ENCODE measurements at regions not wholly inside any gene's neighbourhood (a gene's known extent, or its start where the extent isn't known, plus 50 kb on each side); places are given as distances from the start of the nearest gene placed in this dataset.
"Not testable (repeated sequence)": the region's sequence is repeated elsewhere in the genome, so short reads cannot be mapped to it uniquely, and the experiment has no call there.

DNA sequence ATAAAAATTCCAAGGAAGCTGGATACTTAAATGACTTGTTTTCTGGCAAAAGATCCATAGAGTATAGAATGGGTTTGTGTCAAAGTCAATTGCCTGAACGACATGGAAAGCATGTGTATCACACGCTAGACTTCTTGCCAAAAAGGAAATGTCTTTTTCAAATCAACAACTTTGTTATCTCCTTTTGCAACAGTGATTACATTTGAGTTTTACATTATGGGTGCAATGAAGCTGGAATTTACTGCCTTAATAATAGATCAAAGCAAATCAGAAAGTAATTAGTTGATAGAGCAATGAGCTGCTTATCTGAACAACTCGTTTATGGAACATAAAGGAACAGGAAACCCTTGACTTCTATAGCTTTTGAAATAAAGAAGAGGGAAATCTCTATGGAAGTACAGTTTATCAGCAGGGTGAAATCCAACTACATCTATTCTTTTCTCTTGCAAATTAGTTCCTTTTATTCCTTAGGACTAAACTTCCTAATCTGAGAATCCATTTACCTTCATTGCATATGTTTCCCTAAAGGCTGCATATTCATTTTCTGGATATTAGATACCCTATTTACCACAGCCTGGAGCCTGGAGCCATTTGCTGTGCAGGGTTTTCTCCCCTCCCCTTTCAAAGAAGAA, 415.1 kb upstream of the NECTIN3 start:
- H3K36me3 Mint-ChIP-seq, result no peaks in the 10 kb centered on the region
- H3K9me3 Mint-ChIP-seq, result peaks cover 0 to 4% (median 0%) of the 10 kb centered on the region in 9 donors
- no peaks in the 10 kb centered on the region for H3K4me1 Mint-ChIP-seq
- DNase-seq (no peak), ATAC-seq (no peak)
- H3K4me3 Mint-ChIP-seq, result no peak overlapping the region
- no peak overlapping the region for H3K27ac Mint-ChIP-seq
- POLR2A ChIA-PET, result no interaction called here
- peaks cover 0 to 6% (median 0%) of the 10 kb centered on the region in 5 donors for H3K27me3 Mint-ChIP-seq

- Mint-ChIP-seq H3K4me1 (peaks cover 0 to 2% (median 0%) of the 10 kb centered on the region in 4 donors), H3K27ac (no peak overlapping the region), H3K9me3 (peaks cover 3 to 29% (median 11%) of the 10 kb centered on the region in 9 donors), H3K4me3 (no peak overlapping the region), H3K36me3 (peaks cover 0 to 13% (median 5%) of the 10 kb centered on the region in 3 donors), H3K27me3 (peaks cover 0 to 13% (median 4%) of the 10 kb centered on the region in 5 donors)
- ATAC-seq (no peak), DNase-seq (no peak)
- POLR2A ChIA-PET, result no interaction called here
Measured at GRCh38 chr3:110664148-110664547, 407.5 kb upstream of the NECTIN3 start.

DNA sequence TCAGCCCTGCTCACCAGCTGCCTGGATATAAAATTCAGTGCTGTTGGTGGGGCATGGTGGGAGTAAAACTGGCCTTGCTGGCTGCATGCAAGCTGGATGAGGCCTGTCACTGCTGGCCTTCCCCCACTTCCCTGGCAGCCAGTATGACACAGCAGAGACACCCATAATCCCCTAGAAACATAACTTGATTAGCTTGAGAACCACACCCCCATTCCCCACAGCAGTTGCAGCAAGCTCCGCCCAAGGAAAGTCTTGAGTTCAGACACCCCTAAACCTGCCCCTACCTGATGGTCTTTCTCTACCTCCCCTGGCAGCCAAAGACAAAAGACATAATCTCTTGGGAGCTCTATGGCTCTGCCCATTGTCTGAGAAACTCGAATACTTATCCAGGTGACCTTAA, 405.1 kb upstream of the NECTIN3 start:
- Mint-ChIP-seq H3K4me1 (peaks cover 0 to 2% (median 0%) of the 10 kb centered on the region in 4 donors), H3K27me3 (peaks cover 0 to 13% (median 4%) of the 10 kb centered on the region in 5 donors), H3K4me3 (no peak overlapping the region), H3K27ac (no peak overlapping the region), H3K9me3 (peaks cover 11 to 32% (median 25%) of the 10 kb centered on the region in 9 donors), H3K36me3 (peaks cover 0 to 25% (median 10%) of the 10 kb centered on the region in 3 donors)
- POLR2A ChIA-PET, result no interaction called here
- ATAC-seq, result no peak
- DNase-seq, result no peak

GRCh38 chr3:110667216-110667615, 404.4 kb upstream of the NECTIN3 start:
- POLR2A ChIA-PET, result no interaction called here
- no peak overlapping the region for H3K27ac Mint-ChIP-seq
- H3K4me3 Mint-ChIP-seq, result no peak overlapping the region
- H3K9me3 Mint-ChIP-seq, result peaks cover 11 to 32% (median 26%) of the 10 kb centered on the region in 9 donors
- H3K4me1 Mint-ChIP-seq, result peaks cover 0 to 2% (median 0%) of the 10 kb centered on the region in 4 donors
- peaks cover 0 to 13% (median 4%) of the 10 kb centered on the region in 5 donors for H3K27me3 Mint-ChIP-seq
- ATAC-seq, result no peak
- no peak for DNase-seq
- peaks cover 0 to 25% (median 10%) of the 10 kb centered on the region in 3 donors for H3K36me3 Mint-ChIP-seq

DNA sequence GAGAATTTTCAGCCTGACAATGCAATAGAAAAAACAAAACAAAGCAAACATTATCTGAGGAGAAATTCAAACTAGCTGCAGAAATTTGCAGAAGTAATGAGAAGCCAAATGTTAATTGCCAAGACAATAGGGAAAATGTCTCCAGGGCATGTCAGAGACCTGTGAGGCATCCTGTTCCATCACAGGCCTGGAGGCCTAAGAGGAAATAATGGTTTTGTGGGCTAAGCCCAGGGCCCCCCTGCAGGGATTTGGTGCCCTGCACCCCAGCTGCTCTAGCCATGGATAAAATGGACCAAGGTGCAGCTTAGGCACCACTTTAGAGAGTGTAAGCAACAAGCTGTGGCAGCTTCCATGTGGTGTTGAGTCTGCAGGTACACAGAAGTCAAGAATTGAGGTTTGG, 401.2 kb upstream of the NECTIN3 start:
- H3K4me1 Mint-ChIP-seq, result peaks cover 0 to 2% (median 0%) of the 10 kb centered on the region in 4 donors
- no peak overlapping the region for H3K4me3 Mint-ChIP-seq
- peaks cover 0 to 9% (median 3%) of the 10 kb centered on the region in 5 donors for H3K27me3 Mint-ChIP-seq
- DNase-seq (no peak), ATAC-seq (no peak)
- POLR2A ChIA-PET, result no interaction called here
- H3K9me3 Mint-ChIP-seq, result peaks cover 9 to 39% (median 21%) of the 10 kb centered on the region in 9 donors
- no peak overlapping the region for H3K27ac Mint-ChIP-seq
- H3K36me3 Mint-ChIP-seq, result peaks cover 0 to 22% (median 10%) of the 10 kb centered on the region in 3 donors

DNA sequence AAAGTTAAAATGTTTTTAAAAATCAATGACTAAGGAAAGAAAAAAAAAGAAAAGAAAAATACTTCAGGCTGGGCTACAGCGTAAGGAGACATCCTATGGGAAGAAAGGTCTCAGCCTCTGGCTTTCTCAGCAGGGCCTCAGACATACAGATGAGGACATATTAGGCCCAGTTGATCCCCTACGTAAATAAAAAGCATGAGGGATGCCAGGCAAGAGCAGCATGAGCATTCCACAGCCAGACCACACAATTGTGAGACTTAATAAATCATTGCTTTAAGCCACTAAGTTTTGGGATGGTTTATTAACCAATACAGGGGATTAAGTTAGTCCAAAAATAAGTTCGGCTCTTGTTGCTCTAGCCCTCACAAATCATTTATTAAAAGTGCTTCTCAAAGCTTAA, 394.1 kb upstream of the NECTIN3 start:
- H3K4me3 Mint-ChIP-seq, result no peak overlapping the region
- H3K36me3 Mint-ChIP-seq, result no peaks in the 10 kb centered on the region
- H3K4me1 Mint-ChIP-seq, result no peaks in the 10 kb centered on the region
- ATAC-seq, result no peak
- H3K9me3 Mint-ChIP-seq, result peaks cover 0 to 18% (median 0%) of the 10 kb centered on the region in 9 donors
- POLR2A ChIA-PET, result no interaction called here
- peaks cover 0 to 4% (median 2%) of the 10 kb centered on the region in 5 donors for H3K27me3 Mint-ChIP-seq
- DNase-seq, result no peak
- H3K27ac Mint-ChIP-seq, result no peak overlapping the region

DNA sequence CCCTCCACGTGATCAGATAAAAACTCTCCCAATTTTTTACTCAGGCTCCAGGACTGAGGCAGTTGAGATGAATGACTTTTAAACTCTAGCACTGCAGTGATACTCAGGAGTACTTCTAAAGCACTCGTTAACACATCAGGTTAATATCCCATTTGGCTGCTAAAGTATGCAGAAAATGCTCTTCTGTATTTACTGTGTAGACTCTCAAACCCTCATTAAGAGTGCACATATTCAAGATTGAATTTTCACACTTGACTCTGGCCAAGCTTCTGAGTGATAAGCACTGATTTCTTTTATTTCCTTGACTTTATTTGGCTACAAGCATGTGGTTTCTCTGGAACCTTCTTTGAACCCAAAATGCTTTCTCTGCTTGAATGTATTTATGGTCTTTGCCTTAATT, 392.3 kb upstream of the NECTIN3 start:
- Mint-ChIP-seq H3K9me3 (peaks cover 0 to 6% (median 0%) of the 10 kb centered on the region in 9 donors), H3K4me3 (no peak overlapping the region), H3K4me1 (no peaks in the 10 kb centered on the region), H3K36me3 (no peaks in the 10 kb centered on the region), H3K27ac (no peak overlapping the region), H3K27me3 (peaks cover 2 to 11% (median 5%) of the 10 kb centered on the region in 5 donors)
- POLR2A ChIA-PET, result no interaction called here
- DNase-seq (no peak), ATAC-seq (no peak)

- no peaks in the 10 kb centered on the region for H3K9me3 Mint-ChIP-seq
- ATAC-seq (no peak), DNase-seq (no peak)
- peaks cover 2 to 17% (median 4%) of the 10 kb centered on the region in 5 donors for H3K27me3 Mint-ChIP-seq
- H3K4me1 Mint-ChIP-seq, result no peaks in the 10 kb centered on the region
- H3K36me3 Mint-ChIP-seq, result no peaks in the 10 kb centered on the region
- no peak overlapping the region for H3K4me3 Mint-ChIP-seq
- no peak overlapping the region for H3K27ac Mint-ChIP-seq
- POLR2A ChIA-PET, result no interaction called here
Measured at GRCh38 chr3:110680450-110680849, 391.2 kb upstream of the NECTIN3 start.

DNA sequence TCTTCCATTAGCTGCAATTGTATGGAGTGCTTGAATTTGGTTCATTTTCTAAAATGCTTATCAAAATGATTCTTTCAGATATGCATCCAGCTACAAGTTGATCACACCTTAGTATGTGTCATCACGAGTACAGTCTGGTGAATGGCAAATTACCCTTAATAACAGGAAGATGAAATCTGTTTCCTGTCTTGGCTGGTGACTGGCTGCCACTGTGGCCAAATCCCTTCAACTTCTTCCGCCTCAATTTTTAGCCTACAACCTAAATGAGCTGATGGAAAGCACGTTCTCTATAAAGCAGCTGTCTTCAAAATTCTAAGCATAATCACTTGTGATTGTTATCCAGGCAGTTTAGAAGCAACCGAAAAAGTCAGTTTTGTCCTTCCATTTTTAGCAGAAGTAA, 387.1 kb upstream of the NECTIN3 start:
- POLR2A ChIA-PET, result no interaction called here
- no peak overlapping the region for H3K27ac Mint-ChIP-seq
- no peaks in the 10 kb centered on the region for H3K9me3 Mint-ChIP-seq
- no peaks in the 10 kb centered on the region for H3K4me1 Mint-ChIP-seq
- no peak overlapping the region for H3K4me3 Mint-ChIP-seq
- peaks cover 2 to 31% (median 5%) of the 10 kb centered on the region in 5 donors for H3K27me3 Mint-ChIP-seq
- DNase-seq, result no peak
- H3K36me3 Mint-ChIP-seq, result no peaks in the 10 kb centered on the region
- no peak for ATAC-seq

- Mint-ChIP-seq H3K9me3 (no peaks in the 10 kb centered on the region), H3K27ac (no peak overlapping the region), H3K4me1 (no peaks in the 10 kb centered on the region), H3K27me3 (peaks cover 2 to 31% (median 5%) of the 10 kb centered on the region in 5 donors), H3K36me3 (no peaks in the 10 kb centered on the region), H3K4me3 (no peak overlapping the region)
- POLR2A ChIA-PET, result no interaction called here
- DNase-seq (no peak), ATAC-seq (no peak)
Measured at GRCh38 chr3:110685630-110686029, 386.0 kb upstream of the NECTIN3 start.

DNA sequence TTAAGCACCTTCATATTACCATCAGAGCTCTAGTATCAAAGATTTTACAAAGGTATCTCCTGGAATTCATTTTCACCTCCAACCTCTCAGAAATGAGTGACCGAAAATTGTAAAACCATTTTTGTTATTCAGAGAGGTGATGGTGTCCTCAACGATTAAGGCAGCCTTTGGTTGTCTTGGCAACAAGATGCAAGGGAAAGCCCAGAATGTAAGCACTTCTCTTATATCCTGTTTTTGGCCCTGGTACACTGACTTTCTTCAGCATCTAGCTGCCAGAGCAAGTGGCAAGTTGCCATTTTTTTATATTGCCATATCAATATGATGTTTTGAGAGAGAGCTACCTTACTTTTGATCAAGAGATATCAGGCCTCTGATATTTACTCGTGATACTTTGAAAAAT, 384.9 kb upstream of the NECTIN3 start:
- H3K27me3 Mint-ChIP-seq, result peaks cover 2 to 31% (median 5%) of the 10 kb centered on the region in 5 donors
- H3K4me3 Mint-ChIP-seq, result no peak overlapping the region
- no peak overlapping the region for H3K27ac Mint-ChIP-seq
- no peaks in the 10 kb centered on the region for H3K36me3 Mint-ChIP-seq
- H3K4me1 Mint-ChIP-seq, result no peaks in the 10 kb centered on the region
- ATAC-seq (no peak), DNase-seq (no peak)
- POLR2A ChIA-PET, result no interaction called here
- H3K9me3 Mint-ChIP-seq, result no peaks in the 10 kb centered on the region

DNA sequence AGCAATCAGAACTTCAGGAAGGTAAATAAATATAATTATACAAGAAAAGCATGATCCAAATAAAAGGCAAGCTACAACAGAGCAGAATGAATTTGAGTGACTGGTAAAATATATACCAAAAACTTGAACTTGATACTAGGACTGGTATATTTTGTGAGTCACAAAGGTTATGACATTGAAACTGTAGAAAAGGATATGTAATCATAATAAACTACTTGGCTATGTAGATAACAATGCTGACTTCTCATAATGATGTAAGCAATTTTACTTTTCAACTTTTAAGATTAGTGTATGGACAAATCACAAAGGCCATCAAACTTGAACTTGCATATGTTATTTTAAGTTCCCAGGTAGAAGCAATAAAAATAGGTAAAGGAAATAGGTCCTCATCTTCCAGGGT, 384.5 kb upstream of the NECTIN3 start:
- H3K27me3 Mint-ChIP-seq, result peaks cover 2 to 31% (median 5%) of the 10 kb centered on the region in 5 donors
- H3K36me3 Mint-ChIP-seq, result no peaks in the 10 kb centered on the region
- DNase-seq (no peak), ATAC-seq (no peak)
- no peak overlapping the region for H3K27ac Mint-ChIP-seq
- H3K4me3 Mint-ChIP-seq, result no peak overlapping the region
- no peaks in the 10 kb centered on the region for H3K9me3 Mint-ChIP-seq
- POLR2A ChIA-PET, result no interaction called here
- no peaks in the 10 kb centered on the region for H3K4me1 Mint-ChIP-seq

GRCh38 chr3:110697961-110698360, 373.7 kb upstream of the NECTIN3 start:
- peaks cover 1 to 20% (median 5%) of the 10 kb centered on the region in 5 donors for H3K27me3 Mint-ChIP-seq
- no peak for ATAC-seq

GRCh38 chr3:110704332-110704731, 367.3 kb upstream of the NECTIN3 start:
- H3K36me3 Mint-ChIP-seq, ATAC-seq, H3K4me3 Mint-ChIP-seq, DNase-seq, H3K27ac Mint-ChIP-seq, POLR2A ChIA-PET, H3K4me1 Mint-ChIP-seq: not testable (repeated sequence)
- Mint-ChIP-seq H3K9me3 (peaks cover 0 to 20% (median 9%) of the 10 kb centered on the region in 9 donors), H3K27me3 (peaks cover 3 to 42% (median 15%) of the 10 kb centered on the region in 5 donors)

More at GRCh38 chr3:110697961-110698360, 373.7 kb upstream of the NECTIN3 start:
- POLR2A ChIA-PET, result no interaction called here
- Mint-ChIP-seq H3K27ac (no peak overlapping the region), H3K9me3 (peaks cover 0 to 11% (median 2%) of the 10 kb centered on the region in 9 donors), H3K4me3 (no peak overlapping the region), H3K36me3 (no peaks in the 10 kb centered on the region), H3K4me1 (no peaks in the 10 kb centered on the region)
- DNase-seq, result no peak
